GM12892 (cell line): ENCODE measurements at regions not wholly inside any gene's neighbourhood (a gene's known extent, or its start where the extent isn't known, plus 50 kb on each side); places are given as distances from the start of the nearest gene placed in this dataset.

Source experiments
- POLR2A ChIP-seq: IDR thresholded peaks from 2 replicates; pipeline ENCODE4 v1.6.1; 2011; ENCODE audit warnings: low read depth, low read length, control low read depth
- POLR2AphosphoS5 ChIP-seq: IDR thresholded peaks from 2 replicates; pipeline ENCODE4 v1.6.1; 2011; ENCODE audit warnings: low read depth, low read length, control low read depth
- TAF1 ChIP-seq: IDR thresholded peaks from 2 replicates; pipeline ENCODE4 v1.6.1; 2011; ENCODE audit warnings: low read depth, mild to moderate bottlenecking, control low read depth, low read length, borderline replicate concordance

DNA sequence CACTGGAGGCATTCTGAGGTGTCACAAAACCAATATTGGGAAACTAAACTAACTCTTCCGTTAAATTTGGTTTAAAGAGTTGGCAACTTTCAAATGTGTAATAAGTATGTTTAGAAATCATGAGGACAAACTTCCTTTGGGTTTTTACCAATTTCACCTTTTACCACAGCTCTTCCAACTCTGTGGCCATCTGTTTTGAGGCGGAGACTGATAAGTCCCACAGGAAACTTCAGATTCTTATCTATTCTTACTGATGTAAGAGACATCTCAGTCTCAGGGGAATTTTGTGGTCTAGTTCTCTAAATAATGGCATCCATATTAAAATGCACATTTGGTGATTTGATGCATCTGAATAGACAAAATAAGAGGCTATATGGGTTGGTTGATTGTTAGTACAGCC is 229.2 kb upstream of the AFF2 start:
- TF ChIP-seq POLR2AphosphoS5, result no peak
- no peak for TF ChIP-seq POLR2A
- no peak for TF ChIP-seq TAF1
